Smooth muscle cell (in vitro differentiated cells): ENCODE measurements at regions not wholly inside any gene's neighbourhood (a gene's known extent, or its start where the extent isn't known, plus 50 kb on each side); places are given as distances from the start of the nearest gene placed in this dataset.

Experiments
- DNase-seq: peaks from one replicate; lab custom pipeline; 2025; ENCODE audit not compliant: unreplicated experiment; lab: John Stamatoyannopoulos, UW
- H2AFZ ChIP-seq: fragments of 200-600 bp; sonication (generic); 2 replicates; pipeline ENCODE4 v1.6.0; 2016; ENCODE audit warnings: antibody characterized with exemption, low read depth, mild to moderate bottlenecking
- H3F3A ChIP-seq: fragments of 200-600 bp; sonication (generic); 2 replicates; pipeline ENCODE4 v1.6.0; 2017; ENCODE audit warnings: antibody characterized with exemption, low read depth
- H3K27ac ChIP-seq: fragments of 200-600 bp; sonication (generic); 2 replicates; pipeline ENCODE4 v1.5.1; 2016; ENCODE audit warnings: low read depth, mild to moderate bottlenecking
- H3K27me3 ChIP-seq: fragments of 200-600 bp; sonication (generic); 2 replicates; pipeline ENCODE4 v1.6.1; 2016; ENCODE audit warnings: low read depth, mild to moderate bottlenecking
- H3K36me3 ChIP-seq: fragments of 200-600 bp; sonication (generic); 2 replicates; pipeline ENCODE4 v1.5.1; 2016; ENCODE audit warnings: low read depth
- H3K4me1 ChIP-seq: fragments of 200-600 bp; sonication (generic); 2 replicates; pipeline ENCODE4 v1.5.1; 2016; ENCODE audit warnings: low read depth
- H3K4me2 ChIP-seq: fragments of 200-600 bp; sonication (generic); 2 replicates; pipeline ENCODE4 v1.6.0; 2016; ENCODE audit warnings: mild to moderate bottlenecking
- H3K4me3 ChIP-seq: fragments of 200-600 bp; sonication (generic); 2 replicates; pipeline ENCODE4 v1.5.1; 2016; ENCODE audit warnings: mild to moderate bottlenecking
- H3K79me2 ChIP-seq: fragments of 200-600 bp; sonication (generic); 2 replicates; pipeline ENCODE4 v1.6.0; 2016; ENCODE audit warnings: low read depth, mild to moderate bottlenecking
- H3K9ac ChIP-seq: fragments of 200-600 bp; sonication (generic); 2 replicates; pipeline ENCODE4 v1.6.0; 2016; ENCODE audit warnings: low read depth
- H3K9me3 ChIP-seq: fragments of 200-600 bp; sonication (generic); replicated peaks from 2 replicates; pipeline ENCODE4 v1.5.1; 2016; ENCODE audit warnings: low read depth
- H4K20me1 ChIP-seq: fragments of 200-600 bp; sonication (generic); 2 replicates; pipeline ENCODE4 v1.6.0; 2016; ENCODE audit warnings: low read depth
- WGBS: methylation state at CpG from one replicate; pipeline ENCODE4 v1.1.7; 2016; ENCODE audit warnings: low lambda C conversion rate; 5-methylcytosine and 5-hydroxymethylcytosine counted together
- TF ChIP-seq, protein P1 (sequence below): fragments of 200-600 bp; sonication (generic); IDR thresholded peaks from 2 replicates; pipeline ENCODE4 v1.5.1; 2017; ENCODE audit warnings: borderline replicate concordance, mild to moderate bottlenecking, antibody characterized with exemption; ENCODE audit not compliant: insufficient read depth, poor library complexity, severe bottlenecking

DNA sequence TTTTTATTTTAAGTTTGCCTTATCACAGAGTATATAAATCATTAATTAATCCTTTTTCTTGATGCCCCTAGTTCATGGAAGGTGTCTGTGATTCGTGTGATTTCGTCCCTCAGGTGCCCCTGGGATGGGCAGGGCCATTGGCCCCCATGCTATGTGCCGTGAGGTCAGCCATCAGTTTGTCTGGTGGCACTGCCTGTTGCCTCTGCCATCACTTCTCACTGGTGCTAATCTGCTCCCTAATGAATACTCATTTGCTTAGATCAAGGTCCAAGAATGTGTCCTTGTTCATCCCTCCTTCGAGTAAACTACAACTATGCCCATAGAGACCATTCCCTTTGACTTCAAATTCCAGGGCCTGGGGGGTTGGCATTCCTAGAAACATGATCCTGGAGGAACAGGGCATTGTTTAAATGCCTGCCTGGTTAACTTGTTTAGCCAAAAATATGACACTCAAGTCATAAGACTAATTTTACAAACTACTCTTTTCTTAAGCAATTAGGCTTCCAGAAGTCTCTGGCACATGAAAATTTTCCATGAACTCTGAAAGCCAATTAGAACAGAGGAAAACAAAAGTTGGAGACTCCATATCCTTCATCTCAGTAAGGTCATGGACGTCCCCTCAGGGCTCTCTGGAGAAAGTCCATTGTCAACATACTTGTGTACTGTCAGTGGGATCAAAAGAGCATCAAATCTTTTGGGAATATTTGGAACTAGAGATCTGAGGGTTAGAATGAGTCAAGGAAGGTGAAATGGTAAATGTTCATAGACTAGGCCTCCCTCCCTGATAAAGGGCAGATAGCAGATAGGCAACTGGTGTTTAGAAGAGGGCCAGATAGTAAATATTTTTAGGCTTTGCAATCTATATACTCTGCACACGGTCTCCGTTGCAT lies 90.9 kb upstream of the PLXNC1 start:
- Histone ChIP-seq H2AFZ (no peak overlapping the region), H3K27ac (no peak overlapping the region), H3K4me2 (no peak overlapping the region), H3K79me2 (no peaks in the 10 kb centered on the region), H3F3A (no peaks in the 10 kb centered on the region), H4K20me1 (no peaks in the 10 kb centered on the region), H3K9ac (no peak overlapping the region), H3K4me3 (no peak overlapping the region), H3K27me3 (no peaks in the 10 kb centered on the region), H3K36me3 (no peaks in the 10 kb centered on the region), H3K9me3 (no peaks in the 10 kb centered on the region), H3K4me1 (no peaks in the 10 kb centered on the region)
- TF ChIP-seq, protein P1, sequence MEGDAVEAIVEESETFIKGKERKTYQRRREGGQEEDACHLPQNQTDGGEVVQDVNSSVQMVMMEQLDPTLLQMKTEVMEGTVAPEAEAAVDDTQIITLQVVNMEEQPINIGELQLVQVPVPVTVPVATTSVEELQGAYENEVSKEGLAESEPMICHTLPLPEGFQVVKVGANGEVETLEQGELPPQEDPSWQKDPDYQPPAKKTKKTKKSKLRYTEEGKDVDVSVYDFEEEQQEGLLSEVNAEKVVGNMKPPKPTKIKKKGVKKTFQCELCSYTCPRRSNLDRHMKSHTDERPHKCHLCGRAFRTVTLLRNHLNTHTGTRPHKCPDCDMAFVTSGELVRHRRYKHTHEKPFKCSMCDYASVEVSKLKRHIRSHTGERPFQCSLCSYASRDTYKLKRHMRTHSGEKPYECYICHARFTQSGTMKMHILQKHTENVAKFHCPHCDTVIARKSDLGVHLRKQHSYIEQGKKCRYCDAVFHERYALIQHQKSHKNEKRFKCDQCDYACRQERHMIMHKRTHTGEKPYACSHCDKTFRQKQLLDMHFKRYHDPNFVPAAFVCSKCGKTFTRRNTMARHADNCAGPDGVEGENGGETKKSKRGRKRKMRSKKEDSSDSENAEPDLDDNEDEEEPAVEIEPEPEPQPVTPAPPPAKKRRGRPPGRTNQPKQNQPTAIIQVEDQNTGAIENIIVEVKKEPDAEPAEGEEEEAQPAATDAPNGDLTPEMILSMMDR, result no peak
- no peak for DNase-seq
- 78% methylated on average over 7 of the region's 7 CpGs for WGBS

DNA sequence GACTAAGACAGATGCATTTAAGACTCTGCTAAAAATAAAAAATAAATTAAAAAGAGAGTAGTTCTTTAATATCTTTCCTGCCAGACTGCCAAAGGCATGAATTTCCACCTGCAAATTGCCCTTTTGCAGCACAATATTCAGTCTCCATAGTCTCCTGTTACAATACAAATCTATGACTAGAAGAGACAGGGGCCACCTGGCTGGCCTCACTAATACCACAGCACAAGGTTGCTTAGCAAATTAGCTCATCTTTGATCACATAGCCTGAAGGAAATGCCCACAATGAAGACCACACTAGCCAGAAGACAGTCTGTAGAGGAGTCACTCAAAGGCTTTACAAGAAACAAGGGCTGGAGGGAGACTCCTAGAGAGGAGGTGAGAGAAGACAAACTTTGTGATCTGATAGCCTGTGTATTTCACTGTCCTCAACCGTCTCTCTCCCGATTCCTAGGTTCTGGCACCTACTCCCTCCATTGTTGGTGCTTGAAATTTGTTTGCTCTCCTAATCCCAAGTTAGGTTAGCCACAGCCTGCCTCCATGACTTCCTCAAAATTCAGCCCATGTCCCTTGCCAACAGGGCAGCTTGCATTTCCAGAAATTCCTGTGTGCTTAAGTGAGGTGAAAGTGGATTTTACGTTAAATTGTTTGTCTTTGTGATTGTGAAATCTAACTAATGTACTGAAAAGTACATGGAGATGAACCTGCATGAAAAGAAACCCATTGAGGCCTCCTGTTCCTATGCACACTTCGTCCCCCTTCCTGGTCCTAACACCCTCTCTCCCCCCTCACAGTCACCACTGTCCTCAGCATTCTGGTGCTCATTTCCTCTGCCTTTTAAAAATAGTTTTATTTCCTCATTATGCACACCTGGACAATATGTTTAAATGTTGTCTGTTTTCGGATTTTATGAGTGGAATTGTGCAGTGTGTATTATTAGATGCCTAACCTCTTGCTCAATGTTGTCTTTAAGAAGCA lies 88.7 kb upstream of the PLXNC1 start:
- no peak for DNase-seq
- H4K20me1 ChIP-seq, result no peaks in the 10 kb centered on the region
- no peaks in the 10 kb centered on the region for H3K4me1 ChIP-seq
- H3K9me3 ChIP-seq, result no peaks in the 10 kb centered on the region
- no peak overlapping the region for H3K27ac ChIP-seq
- H2AFZ ChIP-seq, result no peak overlapping the region
- no peaks in the 10 kb centered on the region for H3K36me3 ChIP-seq
- H3K27me3 ChIP-seq, result no peaks in the 10 kb centered on the region
- no peaks in the 10 kb centered on the region for H3F3A ChIP-seq
- WGBS, result 86% methylated on average over 5 of the region's 5 CpGs
- H3K9ac ChIP-seq, result no peak overlapping the region
- H3K4me3 ChIP-seq, result no peak overlapping the region
- H3K4me2 ChIP-seq, result no peak overlapping the region
- TF ChIP-seq, protein P1, result no peak
- no peaks in the 10 kb centered on the region for H3K79me2 ChIP-seq

DNA sequence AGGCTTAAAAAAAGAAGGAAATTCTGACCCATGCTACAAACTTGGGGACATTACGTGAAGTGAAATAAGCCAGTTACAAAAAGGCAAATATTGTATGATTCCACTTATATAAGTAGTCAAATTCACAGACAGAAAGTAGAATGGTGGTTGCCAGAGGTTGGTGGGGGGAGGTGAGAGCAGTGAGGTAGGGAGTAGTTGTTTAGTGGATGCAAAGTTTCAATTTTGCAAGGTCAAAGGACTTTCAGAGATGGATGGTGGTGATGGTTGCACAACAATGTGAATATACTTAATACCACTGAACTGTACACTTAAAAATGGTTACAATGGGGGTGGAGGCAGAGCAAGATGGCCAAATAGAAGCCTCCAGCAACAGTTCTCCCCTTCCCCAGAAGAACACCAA lies 86.2 kb upstream of the PLXNC1 start:
- no peak overlapping the region for H3K4me3 ChIP-seq
- H3K27ac ChIP-seq, result no peak overlapping the region
- no peaks in the 10 kb centered on the region for H4K20me1 ChIP-seq
- H3K4me1 ChIP-seq, result no peaks in the 10 kb centered on the region
- WGBS, result 92% methylated on average over 1 of the region's 1 CpG
- H3K9ac ChIP-seq, result no peak overlapping the region
- TF ChIP-seq, protein P1, result no peak
- H3K4me2 ChIP-seq, result no peak overlapping the region
- H3K79me2 ChIP-seq, result no peaks in the 10 kb centered on the region
- H3K36me3 ChIP-seq, result no peaks in the 10 kb centered on the region
- no peak for DNase-seq
- H3F3A ChIP-seq, result no peaks in the 10 kb centered on the region
- H3K27me3 ChIP-seq, result no peaks in the 10 kb centered on the region
- no peak overlapping the region for H2AFZ ChIP-seq
- no peaks in the 10 kb centered on the region for H3K9me3 ChIP-seq
